ENCODE measurements at regions not wholly inside any gene's neighbourhood (a gene's known extent, or its start where the extent isn't known, plus 50 kb on each side); places are given as distances from the start of the nearest gene placed in this dataset.

- TF ChIP-seq ZNF407 (IDR thresholded peaks at IDR 0.05; ENCODE audit: low read depth) (no peak), WHSC1 (IDR thresholded peaks at IDR 0.05; ENCODE audit: low read length) (no peak), ZNF124 (CRISPR knock-in tag; IDR thresholded peaks at IDR 0.05) (no peak), RAD51 (IDR thresholded peaks at IDR 0.05; ENCODE audit: borderline replicate concordance, low read depth) (no peak), POLR2A (conservative IDR thresholded peaks at IDR 0.05) (no peak)
Measured at GRCh38 chr10:4046030-4046429, 261.0 kb upstream of the KLF6 start.

Data from K562 (cell line).